GM13977 (cell line): ENCODE measurements at regions not wholly inside any gene's neighbourhood (a gene's known extent, or its start where the extent isn't known, plus 50 kb on each side); places are given as distances from the start of the nearest gene placed in this dataset.

Experiments used
- DNase-seq: peaks from one replicate; pipeline ENCODE4 v3.0.0; 2012; ENCODE audit warnings: low spot score
- CTCF ChIP-seq: IDR thresholded peaks from 2 replicates; pipeline ENCODE4 v1.5.1; 2012; ENCODE audit warnings: mild to moderate bottlenecking, control low read depth; ENCODE audit not compliant: insufficient read depth; ENCODE audit errors: extremely low read depth, missing control alignments
- in situ Hi-C: fragments of 300-500 bp; cut with MboI; formaldehyde crosslinking; loops from one replicate; pipeline ENCODE4 v1.12.0; 2022; ENCODE audit warnings: low sequenced_read_pairs, low pct_unique_long_range_greater_than_20kb, mixed read lengths, inconsistent platforms; ENCODE audit not compliant: unreplicated experiment

DNA sequence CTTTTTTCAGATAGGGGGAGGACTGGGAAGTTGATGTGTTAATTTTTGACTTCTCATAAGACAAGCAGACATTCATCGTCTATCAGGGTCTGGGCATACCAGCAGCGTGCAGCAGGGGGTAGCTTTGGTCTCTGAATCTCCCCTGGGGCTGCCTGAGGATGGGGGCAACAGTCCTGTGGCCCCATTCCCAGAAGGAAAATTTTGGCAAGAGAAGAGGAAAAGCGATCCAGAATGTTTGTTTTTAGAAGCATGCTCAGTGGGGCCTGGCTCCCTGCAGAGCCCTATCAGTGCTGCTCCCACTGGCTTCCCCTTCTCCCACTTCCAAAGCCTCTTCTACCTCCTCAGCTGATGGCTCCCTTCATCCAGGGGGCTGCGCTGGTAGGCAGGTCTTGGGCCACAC, 194.8 kb upstream of the IL12B start:
- DNase-seq = no peak
- in situ Hi-C loops = no loop called here
- TF ChIP-seq CTCF = no peak

- DNase-seq = no peak
- in situ Hi-C loops = no loop called here
- TF ChIP-seq CTCF = no peak
Observed at GRCh38 chr5:159527546-159528254, 197.4 kb upstream of the IL12B start.

DNA sequence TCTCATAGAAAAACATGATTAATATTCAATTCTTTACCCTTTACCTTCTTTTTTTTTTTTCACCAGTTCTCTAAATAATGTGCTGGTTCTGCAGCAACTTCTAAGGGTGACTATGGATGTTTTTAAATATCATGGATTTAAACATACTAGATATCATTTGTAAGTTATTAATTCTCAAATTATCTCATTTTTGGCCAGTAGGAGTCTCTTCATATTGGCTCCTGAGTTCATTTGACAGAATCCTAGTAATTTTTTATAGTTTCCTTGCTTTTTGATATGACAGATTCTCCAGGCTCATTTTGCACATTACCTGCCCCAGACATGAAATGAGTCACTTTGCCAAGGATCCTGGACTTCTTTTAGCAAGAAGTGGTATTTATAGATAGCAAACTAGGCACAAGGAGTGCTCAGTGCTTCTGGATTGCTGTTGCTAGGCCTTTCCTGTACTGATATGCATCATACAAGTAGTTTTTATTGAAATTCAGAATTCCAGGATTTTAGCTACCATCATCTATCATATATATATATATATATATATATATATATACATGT, 201.3 kb upstream of the IL12B start:
- DNase-seq = no peak
- in situ Hi-C loops = no loop called here
- no peak for TF ChIP-seq CTCF

DNA sequence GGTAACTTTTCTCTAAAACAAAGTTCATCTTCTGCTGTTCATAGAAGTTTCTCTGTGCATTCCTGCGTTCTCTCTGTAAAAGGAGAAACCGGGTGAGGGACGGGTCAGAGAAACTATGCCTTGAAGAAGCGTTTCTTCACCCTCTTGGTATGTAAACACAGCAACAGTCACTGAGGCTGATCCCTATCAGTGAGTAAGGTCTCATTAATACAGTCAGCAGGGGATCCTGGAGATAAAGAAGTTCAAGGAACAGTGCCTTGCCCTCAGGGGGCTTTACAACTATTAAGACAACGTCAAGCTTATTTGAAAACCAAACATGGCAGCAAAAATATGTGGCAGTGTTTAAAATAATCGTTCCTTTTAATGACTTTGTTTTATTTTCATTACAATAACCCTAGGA, 202.9 kb upstream of the IL12B start:
- in situ Hi-C loops = no loop called here
- TF ChIP-seq CTCF = no peak
- no peak for DNase-seq

- in situ Hi-C loops = no loop called here
- DNase-seq = no peak
- TF ChIP-seq CTCF = no peak
Observed at GRCh38 chr5:159536166-159536565, 205.9 kb upstream of the IL12B start.

DNA sequence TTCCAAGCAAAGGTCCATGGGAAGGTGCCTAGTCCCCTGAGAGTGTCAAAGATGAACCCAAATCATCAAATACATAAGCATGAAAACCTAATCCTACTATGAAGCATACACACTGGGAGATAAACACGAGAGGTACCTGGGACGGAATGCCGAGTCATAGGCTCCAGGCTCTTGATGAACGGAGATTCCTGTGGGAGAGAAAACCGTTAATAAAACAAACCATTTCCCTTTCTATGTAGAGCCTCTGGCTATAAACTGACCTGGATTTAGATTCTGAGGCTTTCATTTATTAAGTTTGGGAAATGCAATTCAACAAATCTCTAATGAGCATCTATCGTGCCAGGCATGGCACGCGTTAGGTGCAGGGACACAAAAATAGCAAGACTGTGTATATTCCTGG, 206.4 kb upstream of the IL12B start:
- DNase-seq = no peak
- in situ Hi-C loops = no loop called here

More for the DNA sequence above, 206.4 kb upstream of the IL12B start:
- no peak for TF ChIP-seq CTCF
